Fibroblast of lung (primary cell): ENCODE measurements at regions not wholly inside any gene's neighbourhood (a gene's known extent, or its start where the extent isn't known, plus 50 kb on each side); places are given as distances from the start of the nearest gene placed in this dataset.

Experiments used
- DNase-seq, 2 donors: peaks; one replicate each; pipeline versions ENCODE4 v3.0.0 to v3.0.0-alpha.2; 2010; ENCODE audit warnings: low read depth in 2 of 2
- H2AFZ ChIP-seq: 2 replicates; pipeline ENCODE4 v1.5.1; 2012; ENCODE audit warnings: low read length, control low read depth, inconsistent platforms
- H3K27ac ChIP-seq: 2 replicates; pipeline ENCODE4 v1.5.1; 2011; ENCODE audit warnings: low read length, control low read depth; ENCODE audit not compliant: insufficient read depth
- H3K27me3 ChIP-seq: 2 replicates; pipeline ENCODE4 v1.5.1; 2011; ENCODE audit warnings: mild to moderate bottlenecking, low read length; ENCODE audit not compliant: control insufficient read depth, insufficient read depth
- H3K36me3 ChIP-seq: 2 replicates; pipeline ENCODE4 v1.5.1; 2011; ENCODE audit warnings: low read length; ENCODE audit not compliant: control insufficient read depth, insufficient read depth
- H3K4me1 ChIP-seq: 2 replicates; pipeline ENCODE4 v1.5.1; 2011; ENCODE audit warnings: low read length; ENCODE audit not compliant: control insufficient read depth, insufficient read depth; ENCODE audit errors: extremely low read depth
- H3K4me2 ChIP-seq: 2 replicates; pipeline ENCODE4 v1.5.1; 2011; ENCODE audit warnings: low read length, control low read depth; ENCODE audit not compliant: insufficient read depth; ENCODE audit errors: extremely low read depth
- H3K4me3 ChIP-seq, 4 experiments: fragments of 200-600 bp in 1 of 4; sonication (generic) in 1 of 4; replicated peaks in 1 of 4; 2 replicates each; pipeline ENCODE4 v1.5.1; 2011 to 2016; ENCODE audit warnings: low read length in 4 of 4, low read depth in 3 of 4, mild to moderate bottlenecking in 3 of 4, control low read depth in 2 of 4, inconsistent platforms in 1 of 4, mixed read lengths in 1 of 4; ENCODE audit not compliant: insufficient read depth in 1 of 4; ENCODE audit errors: control extremely low read depth in 1 of 4
- H3K79me2 ChIP-seq: 2 replicates; pipeline ENCODE4 v1.5.1; 2012; ENCODE audit warnings: mild to moderate bottlenecking, low read length, inconsistent platforms; ENCODE audit not compliant: control insufficient read depth, insufficient read depth
- H3K9ac ChIP-seq: 2 replicates; pipeline ENCODE4 v1.5.1; 2011; ENCODE audit warnings: mild to moderate bottlenecking, low read length, control low read depth; ENCODE audit not compliant: insufficient read depth
- H3K9me3 ChIP-seq: 2 replicates; pipeline ENCODE4 v1.5.1; 2012; ENCODE audit warnings: low read depth, low read length; ENCODE audit not compliant: control insufficient read depth, insufficient read depth
- H4K20me1 ChIP-seq: 2 replicates; pipeline ENCODE4 v1.5.1; 2011; ENCODE audit warnings: low read length; ENCODE audit not compliant: control insufficient read depth, insufficient read depth; ENCODE audit errors: extremely low read depth
- CTCF ChIP-seq, 2 donors: IDR thresholded peaks in 1 of 2; conservative IDR thresholded peaks in 1 of 2; 1 replicate in 1 of 2; 2 replicates in 1 of 2; pipeline ENCODE4 v1.5.1; 2011 to 2012; ENCODE audit warnings: low read length in 2 of 2, control low read depth in 1 of 2, inconsistent platforms in 1 of 2, low read depth in 1 of 2, mild to moderate bottlenecking in 1 of 2
- EZH2 ChIP-seq: IDR thresholded peaks from 2 replicates; pipeline ENCODE4 v1.5.1; 2012; ENCODE audit warnings: low read length, control low read depth, mild to moderate bottlenecking; ENCODE audit errors: missing control alignments

GRCh38 chr4:19936476-19936875 lies 315.2 kb upstream of the SLIT2 start:
- H3K79me2 ChIP-seq: no peaks in the 10 kb centered on the region
- TF ChIP-seq EZH2 (no peak), CTCF (conservative IDR thresholded peaks at IDR 0.05 in 1 of 2, IDR thresholded peaks at IDR 0.05 in 1 of 2; ENCODE audit: low read depth in 1 of 2, low read length in 2 of 2) (no peak)
- no peaks in the 10 kb centered on the region for H3K4me1 ChIP-seq
- H3K27ac ChIP-seq: no peak overlapping the region
- DNase-seq: peak; percentile 71 to 93
- no peaks in the 10 kb centered on the region for H4K20me1 ChIP-seq
- H3K9me3 ChIP-seq: no peaks in the 10 kb centered on the region
- no peak overlapping the region for H3K9ac ChIP-seq
- no peak overlapping the region for H2AFZ ChIP-seq
- no peaks in the 10 kb centered on the region for H3K36me3 ChIP-seq
- H3K4me3 ChIP-seq: no peak overlapping the region
- H3K4me2 ChIP-seq: no peak overlapping the region
- H3K27me3 ChIP-seq: no peaks in the 10 kb centered on the region

GRCh38 chr4:19930742-19931141 lies 321.0 kb upstream of the SLIT2 start:
- Histone ChIP-seq H3K9ac (no peak overlapping the region), H3K4me3 (no peak overlapping the region), H3K4me1 (no peaks in the 10 kb centered on the region), H3K36me3 (no peaks in the 10 kb centered on the region), H4K20me1 (no peaks in the 10 kb centered on the region), H3K79me2 (no peaks in the 10 kb centered on the region), H2AFZ (no peak overlapping the region), H3K27ac (no peak overlapping the region), H3K9me3 (no peaks in the 10 kb centered on the region), H3K4me2 (no peak overlapping the region), H3K27me3 (no peaks in the 10 kb centered on the region)
- TF ChIP-seq CTCF (conservative IDR thresholded peaks at IDR 0.05 in 1 of 2, IDR thresholded peaks at IDR 0.05 in 1 of 2; ENCODE audit: low read depth in 1 of 2, low read length in 2 of 2): no peak
- TF ChIP-seq EZH2: no peak
- peak in 1 of 2 donors; percentile 43 for DNase-seq

GRCh38 chr4:19927381-19927780 lies 324.3 kb upstream of the SLIT2 start:
- Histone ChIP-seq H3K4me1 (no peaks in the 10 kb centered on the region), H3K4me3 (no peak overlapping the region), H3K27me3 (no peaks in the 10 kb centered on the region), H3K79me2 (no peaks in the 10 kb centered on the region), H3K4me2 (no peak overlapping the region), H3K9me3 (no peaks in the 10 kb centered on the region), H3K27ac (no peak overlapping the region), H2AFZ (no peak overlapping the region), H3K9ac (no peak overlapping the region), H4K20me1 (no peaks in the 10 kb centered on the region), H3K36me3 (no peaks in the 10 kb centered on the region)
- TF ChIP-seq CTCF (conservative IDR thresholded peaks at IDR 0.05 in 1 of 2, IDR thresholded peaks at IDR 0.05 in 1 of 2; ENCODE audit: low read depth in 1 of 2, low read length in 2 of 2) (no peak), EZH2 (no peak)
- DNase-seq: peak in 1 of 2 donors; percentile 64
